ENCODE measurements at regions not wholly inside any gene's neighbourhood (a gene's known extent, or its start where the extent isn't known, plus 50 kb on each side); places are given as distances from the start of the nearest gene placed in this dataset.

DNA sequence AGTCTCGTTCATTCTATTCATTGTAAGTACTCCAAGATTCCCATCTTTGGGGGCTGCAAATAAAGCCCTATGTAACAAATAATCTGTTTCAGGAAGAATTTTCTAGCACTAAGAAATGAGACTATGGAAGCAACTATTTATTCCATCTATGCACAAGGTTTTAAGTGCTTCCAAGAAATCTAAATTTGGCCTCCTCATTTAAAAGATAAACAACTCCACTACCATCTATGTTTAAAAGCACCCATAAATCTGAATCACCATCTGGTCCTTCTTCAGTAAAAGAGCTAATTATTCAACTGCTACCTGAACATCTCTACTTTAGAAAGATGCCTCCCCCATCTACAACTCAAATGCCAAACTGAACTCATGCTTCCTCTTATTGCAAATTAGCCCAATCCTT is 547.3 kb upstream of the LRRC4C start:
- no peak for TF ChIP-seq CTCF (IDR thresholded peaks at IDR 0.05)
- TF ChIP-seq POLR2A (IDR thresholded peaks at IDR 0.05): no peak
- no peak for TF ChIP-seq POLR2AphosphoS5 (IDR thresholded peaks at IDR 0.05)
